ENCODE measurements at regions not wholly inside any gene's neighbourhood (a gene's known extent, or its start where the extent isn't known, plus 50 kb on each side); places are given as distances from the start of the nearest gene placed in this dataset.

DNA sequence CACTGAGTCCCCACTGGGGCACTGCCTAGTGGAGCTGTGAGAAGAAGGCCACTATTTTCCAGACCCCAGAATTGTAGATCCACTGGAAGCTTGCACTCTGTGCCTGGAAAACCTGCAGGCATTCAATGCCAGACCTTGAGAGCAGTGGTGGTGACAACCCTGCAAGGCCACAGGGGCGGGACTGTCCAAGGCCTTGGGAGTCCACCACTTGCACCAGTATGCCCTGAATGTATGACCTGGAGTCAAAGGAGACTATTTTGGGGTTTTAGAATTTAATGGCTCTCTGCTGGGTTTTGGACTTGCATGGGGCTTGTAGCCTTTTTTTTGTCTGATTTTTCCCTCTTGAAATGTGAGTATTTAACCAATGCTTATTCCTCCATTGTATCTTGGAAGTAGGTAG is 145.8 kb downstream of the MSN start:
- no peaks in the 10 kb centered on the region for H3K4me1 ChIP-seq (ENCODE audit: insufficient read depth)
- H3K9me2 ChIP-seq (ENCODE audit: insufficient read depth): no peaks in the 10 kb centered on the region
- H2AFZ ChIP-seq: no peak overlapping the region
- no peak for DNase-seq
- no peaks in the 10 kb centered on the region for H3K9me3 ChIP-seq (ENCODE audit: low read depth)
- H3F3A ChIP-seq (ENCODE audit: insufficient read depth): no peaks in the 10 kb centered on the region
- H3K4me3 ChIP-seq: no peak overlapping the region
- no peak overlapping the region for H3K4me2 ChIP-seq (ENCODE audit: unreplicated experiment)
- 0% methylated on average over 1 of the region's 1 CpG for WGBS, 2 experiments (ENCODE audit: low coverage in 1 of 2, low lambda C conversion rate in 2 of 2, missing lambda C conversion rate in 2 of 2)
- H3K27ac ChIP-seq: no peak overlapping the region
- H4K20me1 ChIP-seq (ENCODE audit: insufficient read depth): no peaks in the 10 kb centered on the region
- no peak for TF ChIP-seq EZH2 (IDR thresholded peaks at IDR 0.05; ENCODE audit: insufficient read depth, poor library complexity, severe bottlenecking)
- no peak for TF ChIP-seq EZH2phosphoT487 (IDR thresholded peaks at IDR 0.05; ENCODE audit: insufficient read depth, low read depth)
- no peaks in the 10 kb centered on the region for H3K36me3 ChIP-seq (ENCODE audit: low read depth)
- H3K9ac ChIP-seq: no peak overlapping the region
- H3K27me3 ChIP-seq (replicated peaks; ENCODE audit: insufficient read depth): no peaks in the 10 kb centered on the region
- in situ Hi-C loops (cut with MboI): no loop called here
- H3K79me2 ChIP-seq (ENCODE audit: insufficient read depth): no peaks in the 10 kb centered on the region

DNA sequence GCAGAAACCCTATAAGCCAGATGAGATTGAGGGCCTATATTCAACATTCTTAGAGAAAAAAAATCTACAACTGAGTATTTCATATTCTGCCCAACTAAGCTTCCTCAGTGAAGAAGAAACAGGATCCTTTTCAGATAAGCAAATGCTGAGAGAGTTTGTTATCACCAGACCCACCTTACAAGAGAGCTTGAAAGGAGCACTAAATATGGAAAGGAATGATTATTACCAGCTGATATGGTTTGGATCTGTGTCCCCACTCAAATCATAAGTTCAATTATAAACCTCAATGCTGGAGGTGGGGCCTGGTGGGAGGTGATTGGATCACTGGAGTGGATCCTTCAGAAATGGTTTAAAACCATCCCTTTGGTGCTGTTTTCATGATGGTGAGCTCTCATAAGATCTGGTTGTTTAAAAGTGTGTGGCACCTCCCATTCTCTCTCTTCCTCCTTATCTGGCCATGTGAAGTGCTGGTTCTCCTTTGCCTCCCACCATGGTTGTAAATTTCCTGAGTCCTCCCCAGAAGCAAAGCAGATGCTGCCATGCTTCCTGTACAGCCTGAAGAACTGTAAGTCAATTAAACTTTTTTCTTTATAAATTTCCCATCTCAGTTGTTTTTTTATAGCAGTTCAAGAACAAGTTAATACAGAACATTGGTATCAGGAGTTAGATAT is 144.2 kb downstream of the MSN start:
- H3K27ac ChIP-seq: no peak overlapping the region

More for the DNA sequence above, 144.2 kb downstream of the MSN start:
- no peak overlapping the region for H3K9ac ChIP-seq
- TF ChIP-seq EZH2phosphoT487 (IDR thresholded peaks at IDR 0.05; ENCODE audit: insufficient read depth, low read depth) (no peak), EZH2 (IDR thresholded peaks at IDR 0.05; ENCODE audit: insufficient read depth, poor library complexity, severe bottlenecking) (no peak)
- no peak for DNase-seq
- H3K36me3 ChIP-seq (ENCODE audit: low read depth): no peaks in the 10 kb centered on the region
- no peaks in the 10 kb centered on the region for H4K20me1 ChIP-seq (ENCODE audit: insufficient read depth)
- H3K27me3 ChIP-seq (replicated peaks; ENCODE audit: insufficient read depth): no peaks in the 10 kb centered on the region
- H3K9me3 ChIP-seq (ENCODE audit: low read depth): no peaks in the 10 kb centered on the region
- in situ Hi-C loops (cut with MboI): no loop called here
- no peaks in the 10 kb centered on the region for H3F3A ChIP-seq (ENCODE audit: insufficient read depth)
- no peaks in the 10 kb centered on the region for H3K79me2 ChIP-seq (ENCODE audit: insufficient read depth)
- no peak overlapping the region for H3K4me2 ChIP-seq (ENCODE audit: unreplicated experiment)
- no peak overlapping the region for H3K4me3 ChIP-seq
- no peaks in the 10 kb centered on the region for H3K4me1 ChIP-seq (ENCODE audit: insufficient read depth)
- H3K9me2 ChIP-seq (ENCODE audit: insufficient read depth): no peaks in the 10 kb centered on the region
- H2AFZ ChIP-seq: no peak overlapping the region
